IPS-20b (cell line): ENCODE measurements at regions not wholly inside any gene's neighbourhood (a gene's known extent, or its start where the extent isn't known, plus 50 kb on each side); places are given as distances from the start of the nearest gene placed in this dataset.

ENCODE experiments used
- H3K27ac ChIP-seq: one replicate; pipeline ENCODE4 v1.5.1; 2013; ENCODE audit warnings: low read length
- H3K27me3 ChIP-seq: 2 replicates; pipeline ENCODE4 v1.6.1; 2013; ENCODE audit warnings: mild to moderate bottlenecking, low read length, inconsistent platforms; ENCODE audit not compliant: insufficient read depth
- H3K36me3 ChIP-seq: 2 replicates; pipeline ENCODE4 v1.6.1; 2013; ENCODE audit warnings: low read depth, mild to moderate bottlenecking, inconsistent platforms, low read length, moderate library complexity; ENCODE audit not compliant: insufficient read depth
- H3K4me1 ChIP-seq: 2 replicates; pipeline ENCODE4 v1.6.1; 2013; ENCODE audit warnings: mild to moderate bottlenecking, control low read depth, inconsistent platforms, low read length, moderate library complexity; ENCODE audit not compliant: insufficient read depth
- H3K4me3 ChIP-seq: 2 replicates; pipeline ENCODE4 v1.5.1; 2013; ENCODE audit warnings: mild to moderate bottlenecking, low read length, inconsistent platforms
- H3K9ac ChIP-seq: 2 replicates; pipeline ENCODE4 v1.6.1; 2013; ENCODE audit warnings: low read depth, mild to moderate bottlenecking, inconsistent platforms, low read length, moderate library complexity
- H3K9me3 ChIP-seq: 2 replicates; pipeline ENCODE4 v1.6.1; 2013; ENCODE audit warnings: mild to moderate bottlenecking, low read depth, low read length, inconsistent platforms; ENCODE audit not compliant: insufficient read depth

DNA sequence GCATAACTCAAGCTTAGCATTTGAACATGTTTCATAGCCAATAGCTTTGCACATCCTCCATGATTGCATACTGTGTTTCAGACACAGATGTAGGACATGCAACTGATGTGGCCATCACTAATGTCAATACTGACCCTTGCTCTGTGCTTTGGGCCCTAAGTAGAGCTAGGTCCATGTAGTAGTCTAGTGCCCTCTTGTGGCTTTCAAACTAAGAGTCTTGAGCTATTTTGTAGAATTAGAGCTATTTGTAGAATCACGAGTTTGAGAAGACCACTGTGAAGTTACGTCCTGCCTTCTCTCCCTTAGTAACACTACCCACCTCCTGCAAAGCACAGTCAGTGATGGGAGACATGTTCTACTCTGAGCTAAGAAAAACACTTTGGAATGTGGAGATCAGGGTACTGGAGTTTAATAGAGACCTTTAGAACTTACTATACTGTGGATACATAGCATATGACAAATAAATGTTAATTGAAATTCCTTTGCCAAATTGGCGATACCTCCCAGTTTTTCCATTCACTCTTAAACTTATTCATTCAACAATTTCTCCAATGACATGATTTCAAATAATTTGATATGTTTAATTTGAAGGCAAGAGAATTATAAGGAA is 306.5 kb upstream of the TNP1 start:
- Histone ChIP-seq H3K9ac (no peak overlapping the region), H3K36me3 (no peaks in the 10 kb centered on the region), H3K27me3 (no peaks in the 10 kb centered on the region), H3K4me3 (no peak overlapping the region), H3K9me3 (no peaks in the 10 kb centered on the region), H3K4me1 (no peaks in the 10 kb centered on the region), H3K27ac (no peak overlapping the region)

DNA sequence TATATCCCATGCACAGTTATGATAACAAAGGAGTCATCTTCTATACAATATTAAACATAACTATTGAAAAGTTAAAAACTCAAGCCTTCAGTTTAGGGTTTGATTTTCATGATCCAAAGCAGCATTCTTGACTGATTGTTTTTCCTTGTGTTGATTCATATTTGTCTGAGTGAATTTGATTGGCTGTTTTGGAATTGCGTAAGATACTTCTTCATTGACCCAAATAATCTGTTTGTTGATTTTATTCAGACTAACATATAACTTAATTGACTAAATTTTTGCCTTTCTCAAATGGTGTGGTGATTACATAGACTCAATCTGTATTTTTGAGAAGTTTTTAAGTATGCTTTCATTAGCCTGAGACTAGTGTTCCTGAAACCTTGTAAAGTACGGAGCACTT is 305.7 kb upstream of the TNP1 start:
- Histone ChIP-seq H3K9ac (no peak overlapping the region), H3K27ac (no peak overlapping the region), H3K4me1 (no peaks in the 10 kb centered on the region), H3K4me3 (no peak overlapping the region), H3K27me3 (no peaks in the 10 kb centered on the region), H3K36me3 (no peaks in the 10 kb centered on the region), H3K9me3 (no peaks in the 10 kb centered on the region)

DNA sequence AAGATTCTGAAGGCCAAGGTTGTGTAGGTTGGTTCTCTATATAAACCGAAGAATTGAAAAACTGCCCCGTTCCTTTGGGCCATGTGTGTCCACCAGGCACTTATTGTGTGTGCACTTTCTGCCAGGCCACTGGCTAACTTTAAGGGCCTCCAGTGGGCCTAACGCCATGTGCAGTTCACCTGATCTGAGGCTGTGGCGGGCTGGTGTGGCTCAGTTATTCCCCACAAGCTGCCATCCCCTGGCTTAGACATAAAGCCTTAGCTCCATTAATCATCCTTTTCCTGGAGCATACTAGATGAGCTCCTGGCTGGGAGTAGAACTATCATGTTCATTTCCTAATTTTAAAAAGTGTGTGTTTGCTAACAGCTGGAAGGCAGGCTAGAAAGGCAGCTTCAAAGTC is 304.1 kb upstream of the TNP1 start:
- Histone ChIP-seq H3K36me3 (no peaks in the 10 kb centered on the region), H3K27ac (no peak overlapping the region), H3K4me1 (no peaks in the 10 kb centered on the region), H3K9ac (no peak overlapping the region), H3K27me3 (no peaks in the 10 kb centered on the region), H3K4me3 (no peak overlapping the region), H3K9me3 (no peaks in the 10 kb centered on the region)

DNA sequence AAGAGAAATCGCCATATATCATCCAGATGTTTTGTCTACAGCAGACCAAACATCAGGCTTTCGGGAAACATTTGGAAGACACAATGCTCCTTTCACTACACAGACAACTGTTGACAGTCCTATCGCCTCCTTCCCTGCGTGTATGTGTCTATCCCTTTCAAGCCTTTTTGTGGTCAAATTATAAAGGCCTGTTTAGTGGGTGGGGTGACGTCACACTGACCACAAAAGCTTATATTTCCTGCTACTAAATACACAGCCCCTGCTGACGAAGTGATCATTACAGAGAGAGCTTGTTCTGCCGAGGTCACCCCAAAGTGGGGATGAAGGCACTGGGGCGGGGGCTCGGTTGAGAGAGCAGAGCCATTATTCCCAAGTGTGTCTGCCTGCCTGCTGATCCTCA is 302.7 kb upstream of the TNP1 start:
- no peak overlapping the region for H3K9ac ChIP-seq
- no peak overlapping the region for H3K27ac ChIP-seq

DNA sequence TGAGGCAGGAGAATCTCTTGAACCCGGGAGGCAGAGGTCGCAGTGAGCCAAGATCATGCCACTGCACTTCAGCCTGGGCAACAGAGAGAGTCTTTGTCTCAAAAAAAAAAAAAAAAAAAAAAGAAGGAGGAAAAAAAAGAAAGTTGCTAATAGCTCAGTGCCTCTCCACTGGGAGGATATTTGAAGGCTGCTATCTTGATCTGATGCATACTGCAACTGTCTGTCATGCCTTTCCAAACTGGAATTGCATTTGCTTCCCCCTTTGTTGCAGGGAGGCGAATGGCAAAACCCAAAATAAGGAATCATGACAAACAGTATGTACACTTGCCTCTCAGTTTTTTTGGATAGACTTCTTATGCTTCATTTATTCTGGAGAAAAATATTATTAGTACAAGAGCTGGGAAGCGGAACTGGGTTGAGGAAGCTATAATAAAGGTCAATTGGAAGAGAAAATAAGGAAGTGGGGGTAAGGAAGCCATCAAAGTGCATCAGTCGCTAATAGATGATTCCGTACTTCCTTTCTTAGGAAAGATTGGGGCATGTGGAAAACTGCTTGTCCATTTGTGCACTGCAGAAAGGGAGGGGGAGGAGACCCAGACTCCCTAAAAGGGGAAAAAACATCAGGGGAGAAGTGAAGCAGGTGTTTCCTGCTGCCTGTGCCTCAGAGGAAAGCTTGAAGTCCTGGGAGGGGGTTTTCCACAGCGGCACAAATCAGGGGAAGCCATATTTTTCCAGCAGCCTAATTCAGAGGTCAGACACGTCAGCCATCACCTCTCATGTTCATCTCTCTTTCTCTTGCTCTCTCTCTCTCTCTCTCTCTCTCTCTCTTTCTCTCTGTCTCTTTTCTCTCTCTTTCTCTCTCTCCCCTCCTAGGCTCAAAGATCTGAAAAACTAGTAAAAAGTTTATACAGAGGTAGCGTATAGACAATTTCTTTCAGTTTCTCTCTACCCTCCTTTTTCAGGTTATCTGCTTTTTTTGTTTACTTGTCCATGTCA is 301.4 kb upstream of the TNP1 start:
- H3K9ac ChIP-seq, result no peak overlapping the region
- H3K9me3 ChIP-seq, result no peaks in the 10 kb centered on the region
- H3K36me3 ChIP-seq, result no peaks in the 10 kb centered on the region
- no peak overlapping the region for H3K4me3 ChIP-seq
- H3K27ac ChIP-seq, result no peak overlapping the region
- no peaks in the 10 kb centered on the region; the same call in 1 of the 2 replicates for H3K27me3 ChIP-seq
- H3K4me1 ChIP-seq, result no peaks in the 10 kb centered on the region

More for the DNA sequence above, 302.7 kb upstream of the TNP1 start:
- no peaks in the 10 kb centered on the region for H3K36me3 ChIP-seq
- no peaks in the 10 kb centered on the region for H3K27me3 ChIP-seq
- no peaks in the 10 kb centered on the region for H3K4me1 ChIP-seq
- H3K4me3 ChIP-seq, result no peak overlapping the region
- no peaks in the 10 kb centered on the region for H3K9me3 ChIP-seq

DNA sequence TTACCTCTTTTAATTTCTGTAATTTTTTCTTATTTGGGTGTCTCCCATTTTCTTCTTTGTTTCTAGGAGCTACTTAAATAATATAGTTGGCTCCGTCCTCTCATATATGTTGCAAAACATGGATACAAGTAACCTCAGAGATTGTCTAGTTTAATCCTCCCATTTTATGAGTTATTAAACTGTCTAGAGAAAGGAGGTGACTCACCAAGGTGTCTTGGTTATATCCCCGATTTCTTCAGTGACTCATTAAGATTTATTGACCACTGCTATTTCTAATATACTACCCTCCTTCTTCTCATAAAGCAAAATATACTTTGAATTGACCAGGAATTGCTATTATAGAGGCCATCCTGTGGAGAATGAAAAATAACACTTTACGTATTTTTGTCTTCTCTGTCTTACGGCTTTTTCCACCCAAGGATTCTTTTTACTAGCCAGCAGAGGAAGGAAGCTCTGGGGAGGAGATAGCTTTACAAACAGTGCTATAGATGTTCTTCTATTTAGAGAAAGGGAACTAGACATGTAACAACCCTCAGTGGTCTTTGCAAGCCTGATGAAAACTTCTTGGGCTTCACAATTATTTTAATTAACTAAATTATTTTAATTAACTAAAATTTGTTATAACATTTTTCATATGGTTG is 300.4 kb upstream of the TNP1 start:
- Histone ChIP-seq H3K9me3 (no peaks in the 10 kb centered on the region), H3K4me1 (no peaks in the 10 kb centered on the region), H3K4me3 (no peak overlapping the region), H3K27ac (no peak overlapping the region), H3K36me3 (no peaks in the 10 kb centered on the region), H3K27me3 (no peaks in the 10 kb centered on the region; the same call in 1 of the 2 replicates), H3K9ac (no peak overlapping the region)

DNA sequence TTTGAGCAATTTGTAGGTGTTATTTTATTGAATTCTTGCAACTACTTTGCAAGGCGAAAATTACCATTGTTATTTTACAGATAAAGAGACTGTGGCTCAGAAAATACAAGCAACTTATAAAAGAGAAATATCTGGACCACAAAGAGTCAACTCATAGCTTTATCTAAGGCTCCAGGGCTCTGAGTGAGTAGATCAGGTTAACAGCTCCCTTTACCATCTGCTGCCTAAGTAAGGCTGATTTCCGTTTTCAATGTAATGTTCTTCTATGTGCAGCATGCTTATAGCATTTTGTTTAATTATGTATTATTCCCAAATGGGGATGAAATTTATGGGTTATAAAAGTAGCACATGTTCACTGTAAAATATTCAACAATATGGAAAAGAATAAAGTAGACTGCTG is 299.1 kb upstream of the TNP1 start:
- Histone ChIP-seq H3K4me1 (no peaks in the 10 kb centered on the region), H3K4me3 (no peak overlapping the region), H3K9me3 (no peaks in the 10 kb centered on the region), H3K36me3 (no peaks in the 10 kb centered on the region), H3K9ac (no peak overlapping the region), H3K27ac (no peak overlapping the region), H3K27me3 (no peaks in the 10 kb centered on the region; the same call in 1 of the 2 replicates)

DNA sequence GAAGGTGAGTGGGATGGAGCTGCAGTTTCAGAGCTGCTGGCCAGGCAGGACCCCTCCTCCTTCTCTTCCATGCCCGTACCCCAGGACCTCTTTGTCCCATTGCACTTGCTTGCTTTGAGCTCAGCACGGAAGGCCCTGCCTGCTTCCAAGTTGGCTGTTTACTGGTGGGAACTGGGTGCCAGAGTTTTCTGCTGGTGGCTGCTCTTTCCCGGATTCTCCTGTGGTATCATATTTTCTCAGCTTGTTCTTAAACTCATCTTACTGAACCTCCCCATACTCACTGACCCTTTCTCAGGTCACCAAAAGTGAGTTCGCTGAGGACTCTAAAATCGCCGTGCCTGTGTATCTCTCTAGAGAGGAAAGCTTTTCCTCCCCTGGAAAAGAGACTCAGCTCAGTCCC is 297.7 kb upstream of the TNP1 start:
- Histone ChIP-seq H3K27ac (no peak overlapping the region), H3K27me3 (no peaks in the 10 kb centered on the region; the same call in 1 of the 2 replicates), H3K36me3 (no peaks in the 10 kb centered on the region), H3K4me3 (no peak overlapping the region), H3K9me3 (no peaks in the 10 kb centered on the region), H3K4me1 (no peaks in the 10 kb centered on the region), H3K9ac (no peak overlapping the region)

DNA sequence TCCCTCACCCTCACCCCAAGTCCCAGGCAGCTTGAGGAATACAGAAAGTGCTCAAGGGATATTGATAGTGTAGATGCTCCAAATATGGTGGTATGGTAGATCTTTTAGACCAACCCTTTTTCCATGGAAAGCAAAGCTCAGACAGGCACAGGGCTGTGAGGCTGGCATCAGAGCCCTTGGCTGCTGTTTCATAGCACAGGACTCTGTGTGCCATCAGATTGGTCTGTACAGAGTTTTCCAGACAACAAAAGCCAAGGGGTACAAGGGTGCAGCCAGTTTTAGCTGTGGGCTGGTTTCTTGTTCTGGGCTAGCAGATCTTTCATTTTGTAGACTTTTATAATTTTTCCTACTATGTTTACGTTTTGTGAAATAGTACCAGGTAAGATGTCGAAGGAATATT is 296.9 kb upstream of the TNP1 start:
- Histone ChIP-seq H3K9me3 (no peaks in the 10 kb centered on the region), H3K27me3 (no peaks in the 10 kb centered on the region; the same call in 1 of the 2 replicates)

DNA sequence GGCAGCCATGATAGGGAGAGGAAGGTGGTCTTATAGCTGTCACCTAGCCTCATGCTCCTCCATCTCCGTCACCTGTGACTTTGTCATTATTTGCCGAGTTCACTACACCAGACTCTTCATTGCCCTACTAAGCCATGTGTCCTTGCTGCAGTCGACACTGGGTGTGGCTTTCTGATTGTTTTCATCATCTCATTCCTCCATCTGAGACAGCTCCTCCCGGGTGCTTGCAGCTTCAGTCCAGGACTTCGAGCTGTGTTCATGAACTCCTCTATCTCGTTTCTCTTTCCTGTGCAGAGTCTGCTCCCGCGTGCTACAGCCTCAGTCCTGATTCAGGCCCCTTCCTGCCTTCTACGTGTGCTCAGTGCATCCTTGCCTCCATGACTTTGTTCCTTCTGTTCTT is 295.1 kb upstream of the TNP1 start:
- Histone ChIP-seq H3K27ac (no peak overlapping the region), H3K4me1 (no peaks in the 10 kb centered on the region), H3K27me3 (no peaks in the 10 kb centered on the region; the same call in 1 of the 2 replicates), H3K36me3 (no peaks in the 10 kb centered on the region), H3K4me3 (no peak overlapping the region), H3K9me3 (no peaks in the 10 kb centered on the region), H3K9ac (no peak overlapping the region)

More for the DNA sequence above, 296.9 kb upstream of the TNP1 start:
- Histone ChIP-seq H3K4me1 (no peaks in the 10 kb centered on the region), H3K27ac (no peak overlapping the region), H3K36me3 (no peaks in the 10 kb centered on the region), H3K4me3 (no peak overlapping the region), H3K9ac (no peak overlapping the region)

DNA sequence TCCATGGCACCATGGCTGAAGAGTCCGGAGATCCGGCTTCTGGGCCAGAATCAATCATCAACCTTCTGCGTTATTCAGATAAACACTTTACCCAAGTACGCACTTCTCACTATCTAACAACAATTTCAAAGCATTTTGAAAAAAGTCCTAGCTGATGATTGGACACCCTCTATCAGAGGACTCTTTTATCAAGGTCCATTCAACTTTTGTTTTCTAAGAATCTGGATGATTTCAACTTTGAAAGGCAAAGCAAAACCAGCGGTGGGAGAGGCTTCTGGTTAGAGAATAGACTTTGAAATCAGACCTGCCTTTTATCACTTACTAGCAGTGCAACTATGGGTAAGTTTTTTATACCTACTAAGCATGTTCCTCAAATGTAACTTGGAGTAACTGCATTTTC is 293.6 kb upstream of the TNP1 start:
- no peaks in the 10 kb centered on the region for H3K4me1 ChIP-seq
- no peak overlapping the region for H3K27ac ChIP-seq
- no peaks in the 10 kb centered on the region for H3K9me3 ChIP-seq
- no peaks in the 10 kb centered on the region for H3K36me3 ChIP-seq
- no peaks in the 10 kb centered on the region; the same call in 1 of the 2 replicates for H3K27me3 ChIP-seq
- H3K9ac ChIP-seq, result no peak overlapping the region
- H3K4me3 ChIP-seq, result no peak overlapping the region
